Lower leg skin (tissue), 4 donors: ENCODE measurements at regions not wholly inside any gene's neighbourhood (a gene's known extent, or its start where the extent isn't known, plus 50 kb on each side); places are given as distances from the start of the nearest gene placed in this dataset.
"Not testable (repeated sequence)": the region's sequence is repeated elsewhere in the genome, so short reads cannot be mapped to it uniquely, and the experiment has no call there.

Source experiments
- DNase-seq, 2 donors: peaks; one replicate each; pipeline ENCODE4 v3.0.0-alpha.2; 2019; ENCODE audit warnings: low spot score in 2 of 2
- H3K4me3 ChIP-seq: fragments of 200-600 bp; sonication (generic); 2 replicates; pipeline ENCODE4 v1.5.1; 2017; ENCODE audit warnings: mild to moderate bottlenecking, low read depth; ENCODE audit not compliant: poor library complexity, severe bottlenecking
- CTCF ChIP-seq, 3 donors: fragments of 450-650 bp; IDR thresholded peaks; one replicate each; pipeline ENCODE4 v1.5.1; 2016; ENCODE audit warnings: antibody characterized with exemption in 3 of 3, mild to moderate bottlenecking in 3 of 3, moderate library complexity in 2 of 3
- POLR2A ChIP-seq, 2 donors: fragments of 450-650 bp; IDR thresholded peaks; one replicate each; pipeline ENCODE4 v1.6.1; 2016 to 2017; ENCODE audit warnings: antibody characterized with exemption in 2 of 2, mild to moderate bottlenecking in 1 of 2, moderate library complexity in 1 of 2
- WGBS, 2 donors: methylation state at CpG; one replicate each; pipeline ENCODE4 v1.1.5; 2018; 5-methylcytosine and 5-hydroxymethylcytosine counted together
- intact Hi-C: fragments of 100-400 bp; cut with DNase I; formaldehyde crosslinking; loops from one replicate; pipeline ENCODE4 v1.15.0; 2023; ENCODE audit warnings: low total_unique reads

DNA sequence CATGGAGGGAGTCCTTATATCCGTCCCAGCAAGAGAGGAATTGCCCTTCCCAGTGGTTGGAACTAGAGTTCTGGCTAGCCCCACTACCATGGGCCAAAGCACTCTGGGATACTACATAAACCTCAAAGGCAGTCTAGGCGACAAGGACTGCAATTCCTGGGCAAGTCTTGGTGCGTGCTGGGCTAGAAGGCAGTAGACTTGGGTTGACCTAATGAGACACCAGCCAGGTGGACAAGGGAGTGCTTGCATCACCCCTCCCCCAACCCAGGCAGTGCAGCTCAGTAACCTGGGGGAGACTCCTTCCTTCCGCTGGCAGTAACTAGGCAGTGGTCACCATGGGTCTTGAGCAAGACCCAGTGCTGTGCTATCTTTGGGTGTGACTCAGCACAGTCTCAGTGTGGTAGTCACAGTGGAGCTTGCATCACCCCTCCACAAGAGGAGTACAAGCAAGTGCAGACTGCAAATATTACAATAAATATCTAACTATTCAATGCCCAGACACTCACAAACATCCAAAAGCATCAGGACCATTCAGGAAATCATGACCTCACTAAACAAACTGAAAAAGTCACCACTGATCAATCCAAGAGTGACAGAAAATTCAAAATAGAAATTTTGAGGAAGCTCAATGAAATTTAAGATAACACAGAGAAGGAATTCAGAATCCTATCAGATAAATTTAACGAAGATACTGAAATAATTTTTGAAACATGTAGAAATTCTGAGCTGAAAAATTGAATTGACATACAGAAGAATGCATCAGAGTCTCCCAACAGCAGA, 84.7 kb upstream of the LYPLAL1 start:
- 83 to 87% methylated on average over 4 to 5 of the region's 5 CpGs for WGBS, 2 donors
- DNase-seq = peak in 1 of 2 donors; percentile 55
- H3K4me3 ChIP-seq = no peak overlapping the region
- no peak for TF ChIP-seq POLR2A (IDR thresholded peaks at IDR 0.05)
- TF ChIP-seq CTCF (IDR thresholded peaks at IDR 0.05) = no peak
- intact Hi-C loops = no loop called here

DNA sequence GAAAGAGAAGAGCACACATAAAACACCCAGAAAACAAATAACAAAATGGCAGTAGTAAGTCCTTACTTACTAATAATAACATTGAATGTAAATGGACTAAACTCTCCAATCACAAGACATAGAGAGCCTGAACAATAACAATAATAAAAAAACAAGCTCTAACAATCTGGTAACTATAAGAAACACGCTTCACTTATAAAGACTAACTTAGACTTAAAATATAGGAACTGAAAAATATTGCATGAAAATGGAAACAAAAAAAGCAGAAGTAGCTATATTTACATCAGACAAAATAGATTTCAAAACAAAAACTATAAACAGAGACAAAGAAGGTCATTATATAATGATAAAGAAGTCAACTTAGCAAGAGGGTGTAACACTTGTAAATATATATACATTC, 83.1 kb upstream of the LYPLAL1 start:
- WGBS, 2 donors = 86 to 92% methylated on average over 1 of the region's 1 CpG
- TF ChIP-seq CTCF (IDR thresholded peaks at IDR 0.05) = no peak
- TF ChIP-seq POLR2A (IDR thresholded peaks at IDR 0.05) = no peak
- DNase-seq = no peak
- no peak overlapping the region for H3K4me3 ChIP-seq
- intact Hi-C loops = no loop called here

- 42 to 48% methylated on average over 1 of the region's 1 CpG for WGBS, 2 donors
- TF ChIP-seq CTCF (IDR thresholded peaks at IDR 0.05) (no peak), POLR2A (IDR thresholded peaks at IDR 0.05) (no peak)
Observed at GRCh38 chr1:219092206-219092605, 81.5 kb upstream of the LYPLAL1 start.

GRCh38 chr1:219099307-219099706, 74.4 kb upstream of the LYPLAL1 start:
- no peak overlapping the region for H3K4me3 ChIP-seq
- no peak for TF ChIP-seq POLR2A (IDR thresholded peaks at IDR 0.05)
- no peak for TF ChIP-seq CTCF (IDR thresholded peaks at IDR 0.05)
- no peak for DNase-seq
- 0 to 44% methylated on average over 1 of the region's 1 CpG for WGBS, 2 donors
- intact Hi-C loops = no loop called here

More at GRCh38 chr1:219092206-219092605, 81.5 kb upstream of the LYPLAL1 start:
- intact Hi-C loops = no loop called here
- DNase-seq = no peak
- no peak overlapping the region for H3K4me3 ChIP-seq

DNA sequence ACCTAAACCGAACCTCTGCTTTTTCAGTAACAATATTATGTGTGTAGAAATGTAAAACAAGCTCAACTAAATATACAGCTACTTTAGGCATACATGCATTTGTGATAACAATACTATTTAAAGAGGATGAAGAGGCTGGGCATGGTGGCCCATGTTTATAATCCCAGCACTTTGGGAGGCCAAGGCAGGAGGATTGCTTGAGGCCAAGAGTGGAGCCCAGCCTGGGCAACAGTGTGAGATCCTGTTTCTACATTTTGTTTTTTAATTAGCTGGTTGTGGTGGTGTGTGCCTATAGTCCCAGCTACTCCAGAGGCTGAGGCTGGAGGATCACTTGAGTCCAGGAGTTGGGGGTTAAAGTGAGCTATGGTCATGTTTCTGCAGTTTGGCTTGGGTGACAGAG, 73.6 kb upstream of the LYPLAL1 start:
- intact Hi-C loops = no loop called here
- no peak for TF ChIP-seq POLR2A (IDR thresholded peaks at IDR 0.05)
- no peak for TF ChIP-seq CTCF (IDR thresholded peaks at IDR 0.05)
- no peak for DNase-seq
- WGBS, 2 donors = 0 to 33% methylated on average over 1 of the region's 1 CpG
- no peak overlapping the region for H3K4me3 ChIP-seq

- DNase-seq, H3K4me3 ChIP-seq, intact Hi-C loops: not testable (repeated sequence)
- 73 to 88% methylated on average over 1 of the region's 1 CpG for WGBS, 2 donors
Observed at GRCh38 chr1:219102466-219102865, 71.2 kb upstream of the LYPLAL1 start.
